ENCODE measurements at regions not wholly inside any gene's neighbourhood (a gene's known extent, or its start where the extent isn't known, plus 50 kb on each side); places are given as distances from the start of the nearest gene placed in this dataset.

DNA sequence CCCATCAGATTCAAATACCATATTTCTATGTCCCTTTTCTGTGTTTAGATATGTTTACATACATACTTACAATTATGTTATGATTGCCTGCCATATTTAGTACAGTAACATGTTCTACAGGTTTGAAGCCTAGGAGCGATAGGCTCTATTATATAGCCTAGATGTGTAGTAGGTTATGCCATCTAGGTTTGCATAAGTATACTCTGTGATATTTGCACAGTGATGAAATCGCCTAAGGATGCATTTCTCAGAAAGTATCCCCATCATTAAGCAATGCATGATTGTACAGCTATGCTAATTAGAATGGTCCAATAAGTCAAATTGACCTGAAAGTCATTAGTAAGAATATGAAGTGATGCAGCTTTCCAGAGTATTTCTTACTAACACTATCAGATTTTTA lies 1171.7 kb upstream of the LRRTM3 start:
- no peak for DNase-seq (ENCODE audit: low read depth in 6 of 9, low spot score in 9 of 9)
- 97% methylated on average over 2 of the region's 2 CpGs for WGBS

DNA sequence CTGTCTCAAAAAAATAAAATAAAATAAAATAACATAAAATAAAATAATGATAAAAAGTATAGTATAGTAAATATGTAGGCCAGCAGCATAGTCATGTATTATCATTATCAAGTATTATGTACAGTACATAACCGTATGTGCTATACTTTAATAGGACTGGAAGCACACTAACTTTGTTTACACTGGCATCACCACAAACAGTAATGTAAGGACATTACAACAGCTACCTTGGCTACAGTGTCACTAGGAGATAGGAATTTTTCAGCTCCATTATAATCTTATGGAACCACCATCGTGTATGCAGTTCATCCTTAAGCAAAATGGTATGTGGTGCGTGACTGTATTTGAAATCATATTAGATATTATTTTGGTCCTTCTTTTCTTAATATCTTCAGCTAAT lies 1163.5 kb upstream of the LRRTM3 start:
- Histone ChIP-seq H3K27me3 (ENCODE audit: control insufficient read depth in 2 of 2, insufficient read depth in 1 of 2, low read length in 1 of 2) (no peaks in the 10 kb centered on the region), H3K9me3 (ENCODE audit: control insufficient read depth in 2 of 2, insufficient read depth in 1 of 2, low read length in 1 of 2) (no peaks in the 10 kb centered on the region), H3K4me1 (ENCODE audit: control insufficient read depth in 2 of 2, insufficient read depth in 2 of 2, low read length in 2 of 2) (no peaks in the 10 kb centered on the region), H3K36me3 (ENCODE audit: control insufficient read depth in 2 of 2, insufficient read depth in 2 of 2, low read length in 1 of 2) (no peaks in the 10 kb centered on the region), H3K27ac (ENCODE audit: low read depth in 1 of 2, low read length in 1 of 2) (no peak overlapping the region), H3K4me3 (ENCODE audit: low read length in 2 of 2) (no peak overlapping the region)
- no peak for DNase-seq (ENCODE audit: low read depth in 6 of 9, low spot score in 9 of 9)
- WGBS: 97% methylated on average over 3 of the region's 3 CpGs

More for the DNA sequence above, 1171.7 kb upstream of the LRRTM3 start:
- no peaks in the 10 kb centered on the region for H3K4me1 ChIP-seq (ENCODE audit: control insufficient read depth in 2 of 2, insufficient read depth in 2 of 2, low read length in 2 of 2)
- H3K27ac ChIP-seq (ENCODE audit: low read depth in 1 of 2, low read length in 1 of 2): no peak overlapping the region
- H3K9me3 ChIP-seq (ENCODE audit: control insufficient read depth in 2 of 2, insufficient read depth in 1 of 2, low read length in 1 of 2): no peaks in the 10 kb centered on the region
- H3K27me3 ChIP-seq (ENCODE audit: control insufficient read depth in 2 of 2, insufficient read depth in 1 of 2, low read length in 1 of 2): no peaks in the 10 kb centered on the region
- no peaks in the 10 kb centered on the region for H3K36me3 ChIP-seq (ENCODE audit: control insufficient read depth in 2 of 2, insufficient read depth in 2 of 2, low read length in 1 of 2)
- no peak overlapping the region for H3K4me3 ChIP-seq (ENCODE audit: low read length in 2 of 2)

GRCh38 chr10:65765006-65765541 lies 1160.8 kb upstream of the LRRTM3 start:
- 93% methylated on average over 1 of the region's 1 CpG for WGBS

GRCh38 chr10:65769828-65770227 lies 1156.0 kb upstream of the LRRTM3 start:
- WGBS: 93% methylated on average over 1 of the region's 1 CpG
- Histone ChIP-seq H3K9me3 (ENCODE audit: control insufficient read depth in 2 of 2, insufficient read depth in 1 of 2, low read length in 1 of 2) (no peaks in the 10 kb centered on the region), H3K4me3 (ENCODE audit: low read length in 2 of 2) (no peak overlapping the region)

More at GRCh38 chr10:65765006-65765541, 1160.8 kb upstream of the LRRTM3 start:
- Histone ChIP-seq H3K27me3 (ENCODE audit: control insufficient read depth in 2 of 2, insufficient read depth in 1 of 2, low read length in 1 of 2) (no peaks in the 10 kb centered on the region), H3K36me3 (ENCODE audit: control insufficient read depth in 2 of 2, insufficient read depth in 2 of 2, low read length in 1 of 2) (no peaks in the 10 kb centered on the region), H3K27ac (ENCODE audit: low read depth in 1 of 2, low read length in 1 of 2) (no peak overlapping the region), H3K4me1 (ENCODE audit: control insufficient read depth in 2 of 2, insufficient read depth in 2 of 2, low read length in 2 of 2) (no peaks in the 10 kb centered on the region), H3K4me3 (ENCODE audit: low read length in 2 of 2) (no peak overlapping the region), H3K9me3 (ENCODE audit: control insufficient read depth in 2 of 2, insufficient read depth in 1 of 2, low read length in 1 of 2) (no peaks in the 10 kb centered on the region)
- no peak for DNase-seq (ENCODE audit: low read depth in 6 of 9, low spot score in 9 of 9)

DNA sequence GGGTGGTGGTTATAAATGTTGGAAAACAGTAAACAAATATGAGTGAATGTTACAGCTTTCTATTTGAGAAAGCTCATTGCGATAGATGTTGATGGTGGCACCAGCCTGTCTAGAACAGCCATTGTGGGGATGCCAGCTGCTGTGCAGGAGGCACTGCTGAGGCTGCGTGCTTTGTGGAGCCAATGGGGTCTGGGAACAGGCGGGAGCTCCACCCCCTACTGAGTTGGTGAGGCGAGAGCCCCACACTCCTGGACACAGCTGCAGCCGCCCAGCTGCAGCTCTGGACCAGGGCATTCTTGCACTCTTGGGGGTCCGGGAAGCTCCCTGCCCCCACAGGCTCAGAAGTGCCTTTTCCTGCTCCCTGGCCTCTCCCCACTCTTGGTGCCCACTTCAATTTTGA lies 1147.1 kb upstream of the LRRTM3 start:
- 93% methylated on average over 6 of the region's 6 CpGs for WGBS
- no peak overlapping the region for H3K4me3 ChIP-seq (ENCODE audit: low read length in 2 of 2)
- peaks cover 0 to 5% of the 10 kb centered on the region in 2 donors for H3K9me3 ChIP-seq (ENCODE audit: control insufficient read depth in 2 of 2, insufficient read depth in 1 of 2, low read length in 1 of 2)
- DNase-seq (ENCODE audit: low read depth in 6 of 9, low spot score in 9 of 9): no peak
- H3K27ac ChIP-seq (ENCODE audit: low read depth in 1 of 2, low read length in 1 of 2): no peak overlapping the region
- H3K36me3 ChIP-seq (ENCODE audit: control insufficient read depth in 2 of 2, insufficient read depth in 2 of 2, low read length in 1 of 2): no peaks in the 10 kb centered on the region
- H3K4me1 ChIP-seq (ENCODE audit: control insufficient read depth in 2 of 2, insufficient read depth in 2 of 2, low read length in 2 of 2): no peaks in the 10 kb centered on the region
- no peaks in the 10 kb centered on the region for H3K27me3 ChIP-seq (ENCODE audit: control insufficient read depth in 2 of 2, insufficient read depth in 1 of 2, low read length in 1 of 2)

More at GRCh38 chr10:65769828-65770227, 1156.0 kb upstream of the LRRTM3 start:
- Histone ChIP-seq H3K27ac (ENCODE audit: low read depth in 1 of 2, low read length in 1 of 2) (no peak overlapping the region), H3K36me3 (ENCODE audit: control insufficient read depth in 2 of 2, insufficient read depth in 2 of 2, low read length in 1 of 2) (no peaks in the 10 kb centered on the region), H3K4me1 (ENCODE audit: control insufficient read depth in 2 of 2, insufficient read depth in 2 of 2, low read length in 2 of 2) (no peaks in the 10 kb centered on the region), H3K27me3 (ENCODE audit: control insufficient read depth in 2 of 2, insufficient read depth in 1 of 2, low read length in 1 of 2) (no peaks in the 10 kb centered on the region)
- no peak for DNase-seq (ENCODE audit: low read depth in 6 of 9, low spot score in 9 of 9)

GRCh38 chr10:65779985-65780384 lies 1145.9 kb upstream of the LRRTM3 start:
- no peaks in the 10 kb centered on the region for H3K27me3 ChIP-seq (ENCODE audit: control insufficient read depth in 2 of 2, insufficient read depth in 1 of 2, low read length in 1 of 2)
- H3K4me3 ChIP-seq (ENCODE audit: low read length in 2 of 2): no peak overlapping the region
- no peak overlapping the region for H3K27ac ChIP-seq (ENCODE audit: low read depth in 1 of 2, low read length in 1 of 2)
- H3K9me3 ChIP-seq (ENCODE audit: control insufficient read depth in 2 of 2, insufficient read depth in 1 of 2, low read length in 1 of 2): peaks cover 0 to 5% of the 10 kb centered on the region in 2 donors
- no peaks in the 10 kb centered on the region for H3K36me3 ChIP-seq (ENCODE audit: control insufficient read depth in 2 of 2, insufficient read depth in 2 of 2, low read length in 1 of 2)
- 90% methylated on average over 5 of the region's 5 CpGs for WGBS
- no peak for DNase-seq (ENCODE audit: low read depth in 6 of 9, low spot score in 9 of 9)
- H3K4me1 ChIP-seq (ENCODE audit: control insufficient read depth in 2 of 2, insufficient read depth in 2 of 2, low read length in 2 of 2): no peaks in the 10 kb centered on the region

- no peaks in the 10 kb centered on the region for H3K4me1 ChIP-seq (ENCODE audit: control insufficient read depth in 2 of 2, insufficient read depth in 2 of 2, low read length in 2 of 2)
- no peak for DNase-seq (ENCODE audit: low read depth in 6 of 9, low spot score in 9 of 9)
- H3K9me3 ChIP-seq (ENCODE audit: control insufficient read depth in 2 of 2, insufficient read depth in 1 of 2, low read length in 1 of 2): no peaks in the 10 kb centered on the region
- H3K27ac ChIP-seq (ENCODE audit: low read depth in 1 of 2, low read length in 1 of 2): no peak overlapping the region
- H3K27me3 ChIP-seq (ENCODE audit: control insufficient read depth in 2 of 2, insufficient read depth in 1 of 2, low read length in 1 of 2): no peaks in the 10 kb centered on the region
- 71% methylated on average over 2 of the region's 2 CpGs for WGBS
- no peaks in the 10 kb centered on the region for H3K36me3 ChIP-seq (ENCODE audit: control insufficient read depth in 2 of 2, insufficient read depth in 2 of 2, low read length in 1 of 2)
- no peak overlapping the region for H3K4me3 ChIP-seq (ENCODE audit: low read length in 2 of 2)
Observed at GRCh38 chr10:65786279-65786678, 1139.6 kb upstream of the LRRTM3 start.

GRCh38 chr10:65787571-65787970 lies 1138.3 kb upstream of the LRRTM3 start:
- 86% methylated on average over 1 of the region's 1 CpG for WGBS
- H3K27me3 ChIP-seq (ENCODE audit: control insufficient read depth in 2 of 2, insufficient read depth in 1 of 2, low read length in 1 of 2): no peaks in the 10 kb centered on the region
- no peak overlapping the region for H3K4me3 ChIP-seq (ENCODE audit: low read length in 2 of 2)
- no peak for DNase-seq (ENCODE audit: low read depth in 6 of 9, low spot score in 9 of 9)
- no peaks in the 10 kb centered on the region for H3K4me1 ChIP-seq (ENCODE audit: control insufficient read depth in 2 of 2, insufficient read depth in 2 of 2, low read length in 2 of 2)
- H3K36me3 ChIP-seq (ENCODE audit: control insufficient read depth in 2 of 2, insufficient read depth in 2 of 2, low read length in 1 of 2): no peaks in the 10 kb centered on the region
- no peaks in the 10 kb centered on the region for H3K9me3 ChIP-seq (ENCODE audit: control insufficient read depth in 2 of 2, insufficient read depth in 1 of 2, low read length in 1 of 2)
- no peak overlapping the region for H3K27ac ChIP-seq (ENCODE audit: low read depth in 1 of 2, low read length in 1 of 2)

DNA sequence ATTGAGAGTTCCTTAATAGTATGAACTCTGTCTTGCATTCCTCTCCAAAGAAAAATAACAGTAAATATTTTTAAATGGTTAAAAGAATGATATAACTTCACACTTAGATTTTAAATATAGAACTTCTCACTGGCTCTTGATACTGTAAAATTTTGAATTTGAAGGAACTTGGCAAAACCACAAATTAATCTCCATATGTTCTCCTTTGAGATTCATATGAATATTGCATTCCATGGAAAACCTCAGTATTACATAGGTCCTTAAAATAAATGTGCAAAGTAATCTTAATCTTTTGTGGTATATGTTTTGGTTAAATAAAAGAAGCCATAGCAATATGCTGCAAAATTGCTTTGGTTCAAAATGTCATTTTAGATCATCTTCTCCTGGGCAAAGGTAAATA lies 1137.6 kb upstream of the LRRTM3 start:
- Histone ChIP-seq H3K27ac (ENCODE audit: low read depth in 1 of 2, low read length in 1 of 2) (no peak overlapping the region), H3K27me3 (ENCODE audit: control insufficient read depth in 2 of 2, insufficient read depth in 1 of 2, low read length in 1 of 2) (no peaks in the 10 kb centered on the region), H3K4me3 (ENCODE audit: low read length in 2 of 2) (no peak overlapping the region), H3K9me3 (ENCODE audit: control insufficient read depth in 2 of 2, insufficient read depth in 1 of 2, low read length in 1 of 2) (no peaks in the 10 kb centered on the region), H3K36me3 (ENCODE audit: control insufficient read depth in 2 of 2, insufficient read depth in 2 of 2, low read length in 1 of 2) (no peaks in the 10 kb centered on the region), H3K4me1 (ENCODE audit: control insufficient read depth in 2 of 2, insufficient read depth in 2 of 2, low read length in 2 of 2) (no peaks in the 10 kb centered on the region)
- DNase-seq (ENCODE audit: low read depth in 6 of 9, low spot score in 9 of 9): no peak

- Histone ChIP-seq H3K4me1 (ENCODE audit: control insufficient read depth in 2 of 2, insufficient read depth in 2 of 2, low read length in 2 of 2) (no peaks in the 10 kb centered on the region), H3K36me3 (ENCODE audit: control insufficient read depth in 2 of 2, insufficient read depth in 2 of 2, low read length in 1 of 2) (no peaks in the 10 kb centered on the region), H3K27me3 (ENCODE audit: control insufficient read depth in 2 of 2, insufficient read depth in 1 of 2, low read length in 1 of 2) (no peaks in the 10 kb centered on the region), H3K4me3 (ENCODE audit: low read length in 2 of 2) (no peak overlapping the region), H3K9me3 (ENCODE audit: control insufficient read depth in 2 of 2, insufficient read depth in 1 of 2, low read length in 1 of 2) (peaks cover 0 to 4% of the 10 kb centered on the region in 2 donors), H3K27ac (ENCODE audit: low read depth in 1 of 2, low read length in 1 of 2) (no peak overlapping the region)
- no peak for DNase-seq (ENCODE audit: low read depth in 6 of 9, low spot score in 9 of 9)
- 76% methylated on average over 1 of the region's 1 CpG for WGBS
Observed at GRCh38 chr10:65791979-65792378, 1133.9 kb upstream of the LRRTM3 start.

Measured in thymus (tissue), 11 donors.